ENCODE measurements at regions not wholly inside any gene's neighbourhood (a gene's known extent, or its start where the extent isn't known, plus 50 kb on each side); places are given as distances from the start of the nearest gene placed in this dataset.

- Histone ChIP-seq H2BK120ac (ENCODE audit: insufficient read depth, low read length, poor library complexity) (no peak overlapping the region), H3K27ac (ENCODE audit: low read depth, low read length) (no peak overlapping the region), H2BK5ac (ENCODE audit: low read depth, low read length, poor library complexity) (no peak overlapping the region), H2AK5ac (ENCODE audit: low read length) (no peak overlapping the region), H3K36me3 (ENCODE audit: control insufficient read depth in 1 of 2, insufficient read depth in 2 of 2, low read length in 2 of 2) (no peaks in the 10 kb centered on the region), H3K9ac (ENCODE audit: low read length) (no peak overlapping the region), H3K18ac (ENCODE audit: low read length) (no peak overlapping the region), H3K4me2 (ENCODE audit: low read length) (no peak overlapping the region), H3K79me2 (ENCODE audit: control insufficient read depth, insufficient read depth, low read length, poor library complexity) (no peaks in the 10 kb centered on the region), H4K8ac (ENCODE audit: low read depth, low read length) (no peak overlapping the region), H2BK12ac (ENCODE audit: low read length) (no peak overlapping the region), H2AFZ (ENCODE audit: insufficient read depth, low read length, poor library complexity) (no peak overlapping the region), H4K91ac (ENCODE audit: low read depth, low read length) (no peak overlapping the region), H4K12ac (ENCODE audit: low read depth, low read length) (no peak overlapping the region), H3K4me3 (ENCODE audit: low read depth, low read length) (no peak overlapping the region), H3K9me3 (ENCODE audit: insufficient read depth, low read depth, low read length) (peaks cover 2% of the 10 kb centered on the region), H3K79me1 (ENCODE audit: low read length) (no peaks in the 10 kb centered on the region), H3K14ac (ENCODE audit: low read length) (no peak overlapping the region), H3K4ac (ENCODE audit: low read depth, low read length) (no peak overlapping the region), H3K4me1 (ENCODE audit: control insufficient read depth in 1 of 2, insufficient read depth in 2 of 2, low read length in 2 of 2) (no peaks in the 10 kb centered on the region), H3K23ac (ENCODE audit: low read length) (no peak overlapping the region), H3K27me3 (ENCODE audit: insufficient read depth, low read length) (no peaks in the 10 kb centered on the region)
- DNase-seq: peak; percentile 34 to 76
- WGBS (ENCODE audit: extremely low coverage, insufficient coverage, insufficient read length): no CpG with 5 or more reads among the region's 4 CpGs
Measured at GRCh38 chr5:175252234-175252805, 191.7 kb downstream of the DRD1 start.

DNA sequence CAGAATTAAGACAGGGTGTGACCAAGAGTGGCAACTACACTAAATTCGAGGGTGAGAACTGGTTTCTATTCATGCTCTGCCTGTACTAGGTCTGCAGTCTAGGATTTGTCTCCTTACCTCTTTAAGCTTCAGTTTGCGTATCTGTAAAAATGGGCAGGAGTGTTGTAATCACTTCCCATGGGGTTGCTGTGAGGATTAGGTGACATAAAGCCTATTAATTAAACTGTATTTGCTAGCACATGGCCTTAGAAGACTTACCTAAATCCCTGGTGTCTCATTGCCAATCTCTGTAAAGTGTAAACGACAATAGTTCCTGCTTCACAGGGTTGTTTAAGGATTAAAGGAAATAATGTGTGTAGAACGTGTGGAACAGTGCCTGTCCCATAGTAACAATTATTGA lies 193.6 kb downstream of the DRD1 start:
- Histone ChIP-seq H3K4ac (ENCODE audit: low read depth, low read length) (no peak overlapping the region), H3K27me3 (ENCODE audit: insufficient read depth, low read length) (no peaks in the 10 kb centered on the region), H3K9ac (ENCODE audit: low read length) (no peak overlapping the region), H3K4me2 (ENCODE audit: low read length) (no peak overlapping the region), H3K14ac (ENCODE audit: low read length) (no peak overlapping the region), H3K79me2 (ENCODE audit: control insufficient read depth, insufficient read depth, low read length, poor library complexity) (no peaks in the 10 kb centered on the region), H3K4me3 (ENCODE audit: low read depth, low read length) (no peak overlapping the region), H3K79me1 (ENCODE audit: low read length) (no peaks in the 10 kb centered on the region), H3K4me1 (ENCODE audit: control insufficient read depth in 1 of 2, insufficient read depth in 2 of 2, low read length in 2 of 2) (no peaks in the 10 kb centered on the region), H2BK12ac (ENCODE audit: low read length) (no peak overlapping the region), H2BK5ac (ENCODE audit: low read depth, low read length, poor library complexity) (no peak overlapping the region), H2AFZ (ENCODE audit: insufficient read depth, low read length, poor library complexity) (no peak overlapping the region), H2AK5ac (ENCODE audit: low read length) (no peak overlapping the region), H3K18ac (ENCODE audit: low read length) (no peak overlapping the region), H3K27ac (ENCODE audit: low read depth, low read length) (no peak overlapping the region), H3K23ac (ENCODE audit: low read length) (no peak overlapping the region), H4K91ac (ENCODE audit: low read depth, low read length) (no peak overlapping the region), H4K12ac (ENCODE audit: low read depth, low read length) (no peak overlapping the region), H3K36me3 (ENCODE audit: control insufficient read depth in 1 of 2, insufficient read depth in 2 of 2, low read length in 2 of 2) (no peaks in the 10 kb centered on the region), H2BK120ac (ENCODE audit: insufficient read depth, low read length, poor library complexity) (no peak overlapping the region), H4K8ac (ENCODE audit: low read depth, low read length) (no peak overlapping the region), H3K9me3 (ENCODE audit: insufficient read depth, low read depth, low read length) (peaks cover 2% of the 10 kb centered on the region)
- no CpG with 5 or more reads among the region's 4 CpGs for WGBS (ENCODE audit: extremely low coverage, insufficient coverage, insufficient read length)
- no peak for DNase-seq

GRCh38 chr5:175248416-175248905 lies 195.5 kb downstream of the DRD1 start:
- H2AK5ac ChIP-seq (ENCODE audit: low read length): no peak overlapping the region
- no peak overlapping the region for H4K8ac ChIP-seq (ENCODE audit: low read depth, low read length)
- no peaks in the 10 kb centered on the region for H3K79me1 ChIP-seq (ENCODE audit: low read length)
- H2BK5ac ChIP-seq (ENCODE audit: low read depth, low read length, poor library complexity): no peak overlapping the region
- no peak overlapping the region for H3K23ac ChIP-seq (ENCODE audit: low read length)
- no peaks in the 10 kb centered on the region for H3K27me3 ChIP-seq (ENCODE audit: insufficient read depth, low read length)
- H3K14ac ChIP-seq (ENCODE audit: low read length): no peak overlapping the region
- DNase-seq: no peak
- no peak overlapping the region for H3K27ac ChIP-seq (ENCODE audit: low read depth, low read length)
- no peaks in the 10 kb centered on the region for H3K79me2 ChIP-seq (ENCODE audit: control insufficient read depth, insufficient read depth, low read length, poor library complexity)
- no CpG with 5 or more reads among the region's 6 CpGs for WGBS (ENCODE audit: extremely low coverage, insufficient coverage, insufficient read length)
- H2AFZ ChIP-seq (ENCODE audit: insufficient read depth, low read length, poor library complexity): no peak overlapping the region
- no peak overlapping the region for H2BK12ac ChIP-seq (ENCODE audit: low read length)
- H3K4me3 ChIP-seq (ENCODE audit: low read depth, low read length): no peak overlapping the region
- no peak overlapping the region for H4K12ac ChIP-seq (ENCODE audit: low read depth, low read length)
- H3K36me3 ChIP-seq (ENCODE audit: control insufficient read depth in 1 of 2, insufficient read depth in 2 of 2, low read length in 2 of 2): no peaks in the 10 kb centered on the region
- no peak overlapping the region for H3K4me2 ChIP-seq (ENCODE audit: low read length)
- H3K4ac ChIP-seq (ENCODE audit: low read depth, low read length): no peak overlapping the region
- H4K91ac ChIP-seq (ENCODE audit: low read depth, low read length): no peak overlapping the region
- no peaks in the 10 kb centered on the region for H3K4me1 ChIP-seq (ENCODE audit: control insufficient read depth in 1 of 2, insufficient read depth in 2 of 2, low read length in 2 of 2)
- H3K18ac ChIP-seq (ENCODE audit: low read length): no peak overlapping the region
- H2BK120ac ChIP-seq (ENCODE audit: insufficient read depth, low read length, poor library complexity): no peak overlapping the region
- H3K9me3 ChIP-seq (ENCODE audit: insufficient read depth, low read depth, low read length): peaks cover 2% of the 10 kb centered on the region
- peak overlapping the region; percentile 49 for H3K9ac ChIP-seq (ENCODE audit: low read length)

- Histone ChIP-seq H4K91ac (ENCODE audit: low read depth, low read length) (no peak overlapping the region), H3K4me3 (ENCODE audit: low read depth, low read length) (no peak overlapping the region), H3K79me2 (ENCODE audit: control insufficient read depth, insufficient read depth, low read length, poor library complexity) (no peaks in the 10 kb centered on the region), H3K14ac (ENCODE audit: low read length) (no peak overlapping the region), H3K9me3 (ENCODE audit: insufficient read depth, low read depth, low read length) (no peaks in the 10 kb centered on the region), H2AK5ac (ENCODE audit: low read length) (no peak overlapping the region), H3K4ac (ENCODE audit: low read depth, low read length) (no peak overlapping the region), H2AFZ (ENCODE audit: insufficient read depth, low read length, poor library complexity) (no peak overlapping the region), H2BK12ac (ENCODE audit: low read length) (no peak overlapping the region), H4K8ac (ENCODE audit: low read depth, low read length) (no peak overlapping the region), H3K18ac (ENCODE audit: low read length) (no peak overlapping the region), H3K23ac (ENCODE audit: low read length) (no peak overlapping the region), H2BK120ac (ENCODE audit: insufficient read depth, low read length, poor library complexity) (no peak overlapping the region), H4K12ac (ENCODE audit: low read depth, low read length) (no peak overlapping the region), H3K4me1 (ENCODE audit: control insufficient read depth in 1 of 2, insufficient read depth in 2 of 2, low read length in 2 of 2) (no peaks in the 10 kb centered on the region), H3K79me1 (ENCODE audit: low read length) (no peaks in the 10 kb centered on the region), H3K36me3 (ENCODE audit: control insufficient read depth in 1 of 2, insufficient read depth in 2 of 2, low read length in 2 of 2) (no peaks in the 10 kb centered on the region), H3K27me3 (ENCODE audit: insufficient read depth, low read length) (no peaks in the 10 kb centered on the region), H2BK5ac (ENCODE audit: low read depth, low read length, poor library complexity) (no peak overlapping the region), H3K4me2 (ENCODE audit: low read length) (no peak overlapping the region), H3K9ac (ENCODE audit: low read length) (no peak overlapping the region), H3K27ac (ENCODE audit: low read depth, low read length) (no peak overlapping the region)
- no peak for DNase-seq
- WGBS (ENCODE audit: extremely low coverage, insufficient coverage, insufficient read length): no CpG with 5 or more reads among the region's 4 CpGs
Measured at GRCh38 chr5:175246889-175247520, 197.0 kb downstream of the DRD1 start.
